Smooth muscle cell (in vitro differentiated cells): ENCODE measurements at regions not wholly inside any gene's neighbourhood (a gene's known extent, or its start where the extent isn't known, plus 50 kb on each side); places are given as distances from the start of the nearest gene placed in this dataset.

Experiments used
- DNase-seq: peaks from one replicate; lab custom pipeline; 2025; ENCODE audit not compliant: unreplicated experiment; lab: John Stamatoyannopoulos, UW
- H2AFZ ChIP-seq: fragments of 200-600 bp; sonication (generic); 2 replicates; pipeline ENCODE4 v1.6.0; 2016; ENCODE audit warnings: antibody characterized with exemption, low read depth, mild to moderate bottlenecking
- H3F3A ChIP-seq: fragments of 200-600 bp; sonication (generic); 2 replicates; pipeline ENCODE4 v1.6.0; 2017; ENCODE audit warnings: antibody characterized with exemption, low read depth
- H3K27ac ChIP-seq: fragments of 200-600 bp; sonication (generic); 2 replicates; pipeline ENCODE4 v1.5.1; 2016; ENCODE audit warnings: low read depth, mild to moderate bottlenecking
- H3K27me3 ChIP-seq: fragments of 200-600 bp; sonication (generic); 2 replicates; pipeline ENCODE4 v1.6.1; 2016; ENCODE audit warnings: low read depth, mild to moderate bottlenecking
- H3K36me3 ChIP-seq: fragments of 200-600 bp; sonication (generic); 2 replicates; pipeline ENCODE4 v1.5.1; 2016; ENCODE audit warnings: low read depth
- H3K4me1 ChIP-seq: fragments of 200-600 bp; sonication (generic); 2 replicates; pipeline ENCODE4 v1.5.1; 2016; ENCODE audit warnings: low read depth
- H3K4me2 ChIP-seq: fragments of 200-600 bp; sonication (generic); 2 replicates; pipeline ENCODE4 v1.6.0; 2016; ENCODE audit warnings: mild to moderate bottlenecking
- H3K4me3 ChIP-seq: fragments of 200-600 bp; sonication (generic); 2 replicates; pipeline ENCODE4 v1.5.1; 2016; ENCODE audit warnings: mild to moderate bottlenecking
- H3K79me2 ChIP-seq: fragments of 200-600 bp; sonication (generic); 2 replicates; pipeline ENCODE4 v1.6.0; 2016; ENCODE audit warnings: low read depth, mild to moderate bottlenecking
- H3K9ac ChIP-seq: fragments of 200-600 bp; sonication (generic); 2 replicates; pipeline ENCODE4 v1.6.0; 2016; ENCODE audit warnings: low read depth
- H3K9me3 ChIP-seq: fragments of 200-600 bp; sonication (generic); replicated peaks from 2 replicates; pipeline ENCODE4 v1.5.1; 2016; ENCODE audit warnings: low read depth
- H4K20me1 ChIP-seq: fragments of 200-600 bp; sonication (generic); 2 replicates; pipeline ENCODE4 v1.6.0; 2016; ENCODE audit warnings: low read depth
- CTCF ChIP-seq: fragments of 200-600 bp; sonication (generic); IDR thresholded peaks from 2 replicates; pipeline ENCODE4 v1.5.1; 2017; ENCODE audit warnings: borderline replicate concordance, mild to moderate bottlenecking, antibody characterized with exemption; ENCODE audit not compliant: insufficient read depth, poor library complexity, severe bottlenecking
- WGBS: methylation state at CpG from one replicate; pipeline ENCODE4 v1.1.7; 2016; ENCODE audit warnings: low lambda C conversion rate; 5-methylcytosine and 5-hydroxymethylcytosine counted together

DNA sequence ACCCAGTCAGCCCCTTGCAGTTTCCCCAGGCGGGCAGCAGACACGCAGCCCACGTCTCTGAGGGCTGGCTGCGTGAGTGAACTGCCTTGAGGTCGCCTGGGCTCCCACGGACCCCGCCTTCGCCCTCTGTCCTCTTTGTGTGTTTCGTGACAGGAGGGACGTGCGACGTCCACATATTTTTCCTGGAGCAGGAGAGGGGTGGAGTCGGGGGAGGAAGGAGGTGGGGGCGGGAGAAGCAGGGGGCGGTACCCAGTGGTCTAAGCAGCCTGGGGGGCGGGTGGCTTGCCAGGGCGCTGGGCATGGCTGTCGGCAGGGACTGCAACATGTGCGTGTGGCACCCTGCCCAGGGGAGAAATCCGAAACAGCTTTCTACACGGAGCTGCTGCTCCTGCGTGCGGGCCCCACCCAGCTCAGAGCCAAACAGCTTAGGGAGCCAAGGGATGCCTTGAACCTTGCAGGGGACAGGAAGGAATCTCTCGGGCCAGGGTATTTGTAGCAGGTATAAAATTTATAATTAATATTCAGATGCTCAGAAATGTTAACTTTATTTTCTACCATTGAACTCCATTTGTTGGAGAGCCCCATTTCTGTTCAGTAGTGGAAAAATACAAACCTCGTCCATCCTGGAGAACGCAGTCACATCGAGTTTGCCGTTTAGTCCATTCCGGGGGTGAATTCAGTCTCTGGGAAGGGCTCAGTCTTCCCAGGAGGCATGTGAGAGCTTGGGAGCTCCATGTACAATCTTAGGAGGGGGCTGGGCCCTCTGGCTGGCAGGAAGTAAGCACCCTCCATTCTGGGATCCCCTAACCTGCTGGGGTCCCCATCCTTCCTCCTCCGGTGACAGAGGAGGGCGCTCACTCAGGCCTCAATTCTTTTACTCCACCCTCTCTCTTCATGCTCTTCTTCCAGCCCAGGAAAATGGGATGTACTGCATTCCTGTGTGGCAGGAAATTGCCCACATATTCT, 79.1 kb upstream of the MEF2A start:
- 10% methylated on average over 28 of the region's 31 CpGs for WGBS
- peak; percentile 38 for DNase-seq
- Histone ChIP-seq H3K27me3 (no peaks in the 10 kb centered on the region), H3K9me3 (no peaks in the 10 kb centered on the region), H3K4me1 (peaks cover 10% of the 10 kb centered on the region), H3K4me3 (peak overlapping the region; percentile 42), H3K79me2 (no peaks in the 10 kb centered on the region), H3K36me3 (no peaks in the 10 kb centered on the region), H2AFZ (peak overlapping the region; percentile 74), H3K4me2 (peak overlapping the region; percentile 83), H3K27ac (peak overlapping the region; percentile 26), H4K20me1 (no peaks in the 10 kb centered on the region), H3F3A (peaks cover 7% of the 10 kb centered on the region), H3K9ac (no peak overlapping the region)
- TF ChIP-seq CTCF, result no peak

DNA sequence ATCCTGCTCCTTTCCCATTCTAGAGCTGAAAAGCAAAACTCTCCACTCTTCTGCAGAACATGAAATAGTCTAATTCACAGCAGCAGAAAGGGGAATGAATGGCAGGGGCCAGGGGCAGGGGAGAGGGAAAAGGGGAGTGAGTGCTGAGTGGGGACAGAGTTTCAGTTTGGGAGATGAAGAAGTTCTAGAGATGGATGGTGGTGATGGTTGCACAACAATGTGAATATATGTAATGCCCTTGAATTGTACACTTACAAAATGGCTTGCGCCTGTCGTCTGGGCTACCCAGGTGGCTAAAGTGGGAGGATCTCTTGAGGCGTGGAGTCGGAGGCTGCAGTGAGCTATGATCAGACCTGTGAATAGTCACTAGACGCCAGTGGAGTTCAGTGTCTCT, 78.5 kb upstream of the MEF2A start:
- Histone ChIP-seq H3K27me3 (no peaks in the 10 kb centered on the region), H3K9ac (no peak overlapping the region), H3F3A (peaks cover 7% of the 10 kb centered on the region), H3K4me3 (no peak overlapping the region), H3K79me2 (no peaks in the 10 kb centered on the region), H2AFZ (peak overlapping the region; percentile 74), H3K36me3 (no peaks in the 10 kb centered on the region), H3K9me3 (no peaks in the 10 kb centered on the region), H3K4me1 (peaks cover 10% of the 10 kb centered on the region), H4K20me1 (no peaks in the 10 kb centered on the region), H3K27ac (peak overlapping the region; percentile 26), H3K4me2 (peak overlapping the region; percentile 83)
- 83% methylated on average over 5 of the region's 5 CpGs for WGBS
- DNase-seq, result no peak
- no peak for TF ChIP-seq CTCF

DNA sequence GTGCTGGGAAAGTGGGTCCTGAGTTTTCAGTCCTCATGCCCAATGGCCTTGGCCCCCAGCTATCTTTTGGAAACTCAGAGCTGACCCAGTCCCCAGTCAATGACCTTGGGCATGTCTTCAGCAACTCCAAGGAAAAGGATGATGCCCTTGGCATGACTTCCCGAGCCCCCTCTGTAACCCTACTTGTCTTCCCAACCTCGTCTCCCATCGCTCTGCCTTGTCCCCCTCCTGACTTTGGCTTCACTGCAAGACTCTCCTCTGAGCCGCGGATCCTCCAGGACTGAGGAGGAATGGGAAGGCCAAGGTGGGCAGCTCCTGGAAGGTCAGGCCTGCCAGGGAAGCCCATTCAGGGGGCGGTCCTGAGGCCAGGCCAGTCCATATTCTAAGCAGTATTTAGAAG, 73.5 kb upstream of the MEF2A start:
- Histone ChIP-seq H3K4me2 (no peak overlapping the region), H4K20me1 (no peaks in the 10 kb centered on the region), H3K4me1 (peaks cover 2% of the 10 kb centered on the region), H3K9ac (no peak overlapping the region), H3F3A (peaks cover 2% of the 10 kb centered on the region), H3K79me2 (no peaks in the 10 kb centered on the region), H3K4me3 (no peak overlapping the region), H3K27me3 (no peaks in the 10 kb centered on the region), H3K27ac (no peak overlapping the region), H2AFZ (no peak overlapping the region), H3K36me3 (no peaks in the 10 kb centered on the region), H3K9me3 (no peaks in the 10 kb centered on the region)
- no peak for DNase-seq
- 93% methylated on average over 6 of the region's 6 CpGs for WGBS
- TF ChIP-seq CTCF, result no peak
